NCI-H2227 (cell line): ENCODE measurements at regions not wholly inside any gene's neighbourhood (a gene's known extent, or its start where the extent isn't known, plus 50 kb on each side); places are given as distances from the start of the nearest gene placed in this dataset.

Experiments used
- DNase-seq: peaks from one replicate; lab custom pipeline; 2025; ENCODE audit not compliant: unreplicated experiment; lab: John Stamatoyannopoulos, UW

DNA sequence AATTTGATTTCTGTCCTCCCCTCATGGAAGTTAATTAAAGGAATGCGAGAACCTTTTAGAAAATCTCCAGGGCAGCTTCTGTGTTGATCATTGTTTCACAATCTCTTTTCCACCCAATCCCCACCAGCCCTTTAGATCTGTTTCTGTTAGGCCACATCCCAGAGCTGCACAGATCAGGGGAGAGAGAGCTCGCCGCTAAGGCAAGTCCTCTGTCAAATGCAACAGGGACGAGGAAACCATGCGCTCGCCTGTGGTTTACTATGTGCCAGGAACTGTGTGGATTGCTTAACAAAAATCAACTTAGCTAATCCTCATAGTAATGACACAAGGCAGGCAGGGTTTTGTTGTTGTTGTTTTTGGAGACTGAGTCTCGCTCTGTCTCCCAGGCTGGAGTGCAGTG lies 115.4 kb downstream of the SALL1 start:
- DNase-seq = no peak

DNA sequence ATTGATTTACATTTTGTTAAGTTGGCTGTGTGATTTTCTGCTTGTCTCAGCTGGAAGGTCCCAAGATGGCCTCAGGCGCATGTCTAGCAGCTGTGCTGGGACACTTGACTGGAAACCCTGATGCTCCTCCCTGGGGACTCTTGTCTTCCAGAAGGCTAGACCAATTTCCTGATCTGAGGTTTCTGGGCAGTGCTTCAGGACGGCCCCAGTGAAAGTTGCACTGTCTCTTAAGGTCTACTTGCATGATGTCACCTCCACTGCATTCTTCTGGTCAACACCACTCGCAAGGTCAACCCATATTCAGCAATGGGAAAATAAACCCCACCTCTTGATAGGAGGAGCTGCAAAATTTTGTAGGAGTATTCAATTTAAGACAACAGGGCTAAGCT lies 116.0 kb downstream of the SALL1 start:
- DNase-seq = no peak

DNA sequence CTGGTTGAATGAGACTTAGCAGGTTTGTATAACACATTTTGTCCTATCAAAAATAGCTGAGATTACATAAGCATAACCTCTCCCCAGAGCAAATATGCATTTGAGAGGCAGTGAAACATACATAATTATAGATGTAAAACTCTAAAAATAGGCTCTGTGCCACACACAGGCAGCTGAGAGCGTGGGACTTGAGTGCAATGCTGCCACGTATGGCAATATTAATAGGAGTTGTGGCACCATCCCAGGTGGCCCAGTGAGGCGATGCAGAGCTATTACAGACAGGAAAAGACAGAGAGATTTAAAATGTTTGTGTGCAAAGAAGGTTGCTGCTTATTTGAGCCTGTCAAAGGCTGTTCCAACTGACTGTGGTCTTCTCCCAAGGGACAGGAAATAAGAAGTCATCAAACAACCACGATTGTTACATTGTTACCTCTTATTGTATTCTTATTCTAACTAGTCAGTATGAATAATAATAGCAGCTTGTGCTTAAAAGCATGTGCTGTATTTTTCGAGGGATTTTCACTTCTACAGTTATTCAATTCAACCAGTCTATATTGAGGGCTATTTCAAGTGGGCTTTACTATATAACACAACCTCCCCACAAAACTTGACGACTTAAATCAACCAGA lies 116.5 kb downstream of the SALL1 start:
- DNase-seq = peak; percentile 27

DNA sequence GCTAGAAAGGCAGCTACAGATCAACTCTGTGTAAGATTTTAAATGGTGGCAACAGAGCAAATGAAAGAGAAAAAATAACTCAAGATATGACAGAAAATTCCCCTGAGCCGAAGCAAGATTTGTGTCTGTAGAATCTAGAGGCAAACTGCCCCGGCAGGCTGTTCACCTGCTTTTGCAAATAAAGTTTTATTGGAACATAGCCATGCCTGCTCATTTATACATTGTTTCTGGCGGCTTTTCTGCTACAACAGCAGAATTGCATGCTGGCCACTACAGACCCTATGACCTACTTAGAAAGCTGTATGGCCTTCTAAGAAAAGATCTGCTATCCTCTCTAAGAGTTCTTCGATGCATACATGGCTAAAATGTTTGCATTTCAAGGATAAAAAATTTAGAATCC lies 119.5 kb downstream of the SALL1 start:
- DNase-seq = no peak

DNA sequence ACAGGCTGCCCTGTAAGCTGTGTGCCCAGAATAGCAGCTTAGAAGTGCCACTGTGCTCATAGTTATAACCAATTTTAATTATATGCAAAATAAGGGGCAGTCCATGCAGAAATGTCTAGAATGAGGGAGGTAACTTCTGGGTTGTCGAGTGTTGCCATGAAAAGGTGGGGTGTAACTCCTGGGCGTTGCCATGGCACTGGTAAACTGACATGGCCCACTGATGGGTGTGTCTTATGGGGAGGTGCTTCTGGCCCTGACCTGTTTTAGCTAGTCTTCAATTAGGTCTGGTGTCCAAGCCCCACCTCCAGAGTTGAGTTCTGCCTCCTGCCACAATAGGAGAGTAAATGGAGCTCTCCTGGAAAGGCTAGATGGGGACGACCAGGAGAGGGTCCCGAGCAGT lies 120.6 kb downstream of the SALL1 start:
- DNase-seq = no peak

DNA sequence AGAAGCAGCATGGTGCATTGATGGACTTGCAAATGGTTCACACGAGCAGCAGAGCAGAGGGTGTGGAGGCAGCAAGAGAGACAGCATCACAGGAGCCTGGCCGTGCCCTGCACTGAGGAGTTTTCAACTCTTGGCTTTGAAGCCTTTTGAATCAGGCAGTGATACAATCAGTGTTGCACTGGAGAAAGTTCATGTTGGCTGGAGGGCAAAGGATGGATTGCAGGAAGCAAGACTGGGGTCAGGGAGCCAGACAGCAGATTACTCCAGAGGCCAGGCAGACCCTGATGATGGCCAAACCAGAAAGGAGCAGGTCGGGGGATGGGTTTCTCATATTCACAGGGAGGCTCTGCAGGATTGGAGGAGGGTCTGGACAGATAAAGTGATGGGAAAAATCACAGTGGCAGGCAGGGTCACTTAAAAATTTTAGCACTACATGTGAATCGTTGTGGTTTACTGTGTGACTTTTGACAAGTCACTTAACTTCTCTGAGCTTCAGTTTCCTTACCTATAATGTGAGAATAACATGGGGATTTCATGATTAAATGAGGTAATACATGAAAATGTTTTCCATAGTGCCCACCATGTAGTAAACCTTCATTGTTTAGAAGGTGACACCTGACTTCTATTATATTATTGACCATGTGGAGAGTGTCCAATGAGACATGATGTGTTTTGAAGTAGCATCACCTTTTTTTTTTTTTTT lies 125.3 kb downstream of the SALL1 start:
- DNase-seq = no peak

DNA sequence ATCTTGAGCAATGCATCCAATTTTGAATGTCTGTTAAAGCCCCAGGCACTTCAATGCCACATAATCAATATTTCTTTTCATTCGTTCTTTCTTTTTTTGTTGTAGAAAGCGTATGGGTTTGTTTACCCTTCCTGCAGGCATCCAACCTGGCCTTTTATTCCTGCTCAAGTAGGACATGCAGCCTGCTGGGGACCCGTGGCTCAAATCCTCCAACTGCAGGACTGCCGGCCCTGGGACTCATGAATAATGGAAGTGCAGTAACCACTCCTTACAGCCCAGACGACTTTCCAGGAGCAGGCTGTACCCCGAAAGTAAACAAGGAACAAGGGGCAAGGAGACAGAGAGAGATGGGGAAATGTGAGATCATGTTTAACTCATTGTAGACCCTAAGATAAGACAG lies 126.4 kb downstream of the SALL1 start:
- DNase-seq = no peak

DNA sequence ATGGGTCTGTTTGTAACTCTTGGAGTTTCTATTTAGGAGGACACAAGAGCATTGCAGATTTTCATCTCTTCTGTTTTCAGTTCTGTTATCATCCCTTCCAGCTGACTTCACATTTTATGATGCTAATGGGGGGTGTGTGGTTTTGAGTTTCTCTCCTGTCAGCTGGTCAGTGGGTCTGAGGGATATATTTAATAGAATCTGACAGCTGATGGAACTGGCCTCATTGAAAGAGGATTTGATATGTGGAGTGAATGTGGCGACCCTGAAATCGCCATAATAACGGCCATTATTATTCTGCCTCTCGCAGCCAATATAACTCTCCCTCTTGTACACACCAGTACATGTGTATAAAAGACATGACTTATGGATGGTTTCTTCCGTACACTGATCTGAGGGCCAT lies 128.1 kb downstream of the SALL1 start:
- DNase-seq = no peak

DNA sequence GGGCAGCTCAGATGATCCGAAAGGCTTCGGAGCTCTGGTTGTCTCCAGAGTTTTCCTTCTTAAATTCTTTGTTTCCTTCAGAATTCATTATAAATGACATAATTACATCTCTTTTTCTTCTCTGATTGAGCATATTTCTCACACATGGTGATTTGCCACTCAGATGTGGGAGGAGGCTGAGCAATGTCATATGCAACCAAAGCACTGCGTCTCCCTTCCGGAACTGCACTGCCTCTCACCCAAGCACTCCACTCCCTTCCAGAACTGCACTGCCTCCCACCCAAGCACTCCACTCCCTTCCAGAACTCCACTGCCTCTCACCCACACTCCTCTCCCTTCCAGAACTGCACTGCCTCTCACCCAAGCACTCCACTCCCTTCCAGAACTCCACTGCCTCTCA lies 131.5 kb downstream of the SALL1 start:
- no peak for DNase-seq

DNA sequence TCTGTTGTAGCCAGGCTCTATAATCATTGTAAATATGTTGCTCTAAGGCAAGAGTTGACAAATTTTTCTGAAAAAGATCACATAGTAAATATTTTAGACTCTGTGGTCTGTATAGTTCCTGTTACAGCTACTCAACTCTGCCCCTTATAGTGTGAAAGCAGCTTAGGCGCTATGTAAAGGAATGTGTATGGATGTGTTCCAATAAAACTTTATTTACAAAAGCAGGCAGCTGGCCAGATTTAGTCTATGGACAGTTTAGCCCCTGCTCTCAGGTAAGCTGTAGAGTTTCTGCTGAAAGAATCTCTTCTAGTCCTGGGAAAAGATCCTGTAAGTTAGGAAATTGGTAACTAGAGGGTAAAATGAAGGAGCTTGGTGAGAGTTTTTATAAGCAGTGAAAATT lies 133.1 kb downstream of the SALL1 start:
- DNase-seq = no peak

DNA sequence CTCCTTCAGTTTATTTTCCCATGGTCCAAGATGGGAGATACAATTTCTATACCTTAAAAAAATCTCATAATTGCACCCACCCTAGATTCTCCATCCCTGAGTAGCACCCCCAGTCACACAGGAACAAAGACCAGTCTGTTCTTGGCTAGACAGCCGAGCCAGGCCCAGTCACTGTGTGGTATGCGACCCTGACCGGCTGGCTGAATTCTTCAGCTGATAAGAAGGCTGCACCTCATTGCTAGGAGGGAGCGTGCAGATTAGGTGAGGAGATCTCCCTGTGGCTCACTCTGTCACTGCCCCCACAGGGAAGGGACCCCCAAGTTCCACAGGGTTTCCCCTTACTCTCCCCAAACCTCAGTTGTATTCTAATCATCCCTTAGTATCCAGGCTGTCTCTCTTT lies 138.7 kb downstream of the SALL1 start:
- DNase-seq = no peak

DNA sequence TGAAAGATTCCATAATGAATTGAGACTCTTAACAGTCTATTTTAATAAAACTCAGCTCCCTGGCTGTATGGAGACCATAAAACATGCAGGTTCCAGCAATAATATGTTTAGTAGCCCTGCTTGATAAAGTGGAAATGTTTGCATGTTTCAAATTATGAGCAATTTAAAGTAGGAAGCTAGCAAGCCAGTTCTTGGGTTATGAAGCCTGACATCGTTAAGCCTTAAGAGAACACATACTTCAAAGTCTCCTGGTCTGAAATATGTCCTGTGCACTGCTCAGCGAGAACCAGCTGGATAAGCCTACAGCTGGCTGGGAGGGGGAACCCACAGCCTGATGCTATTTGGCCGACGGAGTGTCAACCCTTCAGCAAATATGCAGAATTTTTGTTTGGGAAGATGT lies 140.3 kb downstream of the SALL1 start:
- DNase-seq = no peak

DNA sequence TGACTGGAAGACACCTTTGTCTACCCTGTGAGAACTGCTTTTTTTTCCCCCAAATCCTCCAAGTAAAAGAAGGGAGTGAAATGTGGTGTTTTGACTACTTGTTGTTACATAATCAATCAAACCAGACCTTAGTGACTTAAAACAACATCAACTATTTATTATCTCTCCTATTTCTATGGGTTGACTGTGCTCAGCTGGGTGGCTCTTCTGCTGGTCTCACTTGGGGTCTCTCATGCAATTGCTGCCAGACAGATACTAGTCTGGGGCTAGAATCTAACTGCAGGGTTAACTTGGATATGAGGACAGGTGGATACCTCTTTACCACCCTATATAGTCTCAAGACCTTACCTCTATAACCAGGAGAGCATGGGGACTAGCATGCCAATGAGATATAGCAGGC lies 141.3 kb downstream of the SALL1 start:
- no peak for DNase-seq

DNA sequence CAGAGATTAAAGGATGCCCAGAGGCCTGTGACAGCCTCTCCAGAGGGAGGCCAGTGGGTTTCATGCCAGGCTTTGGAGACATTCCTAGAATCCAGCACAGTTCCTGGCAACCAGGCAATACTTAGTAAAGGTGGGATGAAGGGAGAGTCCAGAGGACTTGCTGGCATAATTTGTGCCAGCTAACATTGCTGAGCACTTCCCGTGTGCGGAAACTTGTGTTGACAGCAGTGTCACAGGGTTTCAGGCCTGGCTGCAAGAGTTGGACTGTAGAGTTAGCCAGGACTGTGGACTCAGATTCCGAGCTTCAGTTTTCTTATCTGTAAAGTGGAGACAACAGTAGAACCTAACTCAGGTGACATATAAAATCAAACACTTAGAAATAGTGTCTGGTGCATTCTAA lies 141.7 kb downstream of the SALL1 start:
- DNase-seq = no peak

DNA sequence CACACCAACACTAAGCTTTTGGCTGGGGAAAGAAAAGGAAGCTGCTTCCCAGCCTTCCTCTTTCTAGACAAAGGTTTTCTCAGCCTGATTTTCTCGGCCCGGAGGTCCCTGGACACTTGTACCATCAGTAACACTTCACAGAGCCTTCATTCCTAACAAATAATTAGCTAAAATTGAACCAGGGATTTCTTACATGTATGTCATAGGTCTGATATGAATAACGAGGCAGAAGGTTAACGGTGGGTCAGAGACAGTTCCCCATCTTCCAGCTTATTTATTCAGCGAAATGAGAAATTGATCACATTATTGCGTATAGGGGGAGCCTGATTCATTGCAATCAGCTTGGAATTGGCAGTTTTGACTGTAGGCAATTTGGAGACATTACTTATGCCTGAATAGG lies 142.5 kb downstream of the SALL1 start:
- no peak for DNase-seq

DNA sequence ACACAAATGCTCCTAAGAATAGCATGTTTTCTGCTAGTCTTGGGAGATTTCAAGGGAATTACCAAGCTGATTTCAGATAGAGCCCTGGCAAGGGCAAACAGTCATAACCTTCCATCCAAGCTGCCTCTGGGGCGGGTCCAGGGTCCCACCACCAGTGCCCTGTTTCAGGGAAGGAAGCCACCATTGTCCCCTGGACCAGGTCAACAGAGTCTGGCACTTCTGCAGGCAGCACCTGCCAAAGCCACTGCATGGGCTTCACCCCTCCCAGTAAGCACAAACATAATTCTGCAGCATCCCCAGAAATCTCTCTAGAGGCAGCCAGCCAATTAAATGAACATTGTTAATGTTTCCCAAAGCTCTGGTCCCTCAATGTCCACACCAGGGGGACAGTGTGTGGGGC lies 143.0 kb downstream of the SALL1 start:
- no peak for DNase-seq

DNA sequence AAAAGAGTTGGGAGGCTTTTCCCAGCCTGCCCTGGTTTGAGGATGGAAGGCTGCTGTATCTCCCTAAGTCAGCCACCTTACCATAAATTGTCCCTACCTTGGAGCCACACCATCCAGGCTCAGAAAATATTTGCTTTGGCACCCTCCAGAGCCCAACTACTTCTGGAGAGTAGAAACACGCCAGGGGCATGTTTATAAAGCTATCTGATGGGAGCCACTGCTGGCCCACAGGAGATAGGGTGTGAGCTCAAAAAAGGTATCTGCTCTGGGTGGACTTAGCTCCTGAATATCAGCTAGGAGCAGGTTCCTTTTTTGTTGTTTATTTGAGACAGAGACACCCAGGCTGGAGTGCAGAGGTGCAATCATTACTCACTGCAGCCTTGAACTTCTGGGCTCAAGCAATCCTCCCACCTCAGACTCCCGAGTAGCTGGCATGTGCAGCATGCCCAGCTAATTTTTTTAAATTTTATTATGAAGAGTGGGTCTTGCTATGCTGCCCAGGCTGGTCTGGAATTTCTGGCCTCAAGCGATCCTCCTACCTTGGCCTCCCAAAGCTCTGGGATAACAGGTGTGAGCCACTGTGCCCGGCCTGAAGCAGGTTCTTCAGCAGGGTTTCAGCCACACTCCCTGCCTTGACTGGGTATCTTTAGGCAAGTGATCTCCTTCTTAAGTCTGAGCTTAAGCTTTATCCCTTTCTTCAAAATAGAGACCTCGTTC lies 147.1 kb downstream of the SALL1 start:
- DNase-seq = no peak

DNA sequence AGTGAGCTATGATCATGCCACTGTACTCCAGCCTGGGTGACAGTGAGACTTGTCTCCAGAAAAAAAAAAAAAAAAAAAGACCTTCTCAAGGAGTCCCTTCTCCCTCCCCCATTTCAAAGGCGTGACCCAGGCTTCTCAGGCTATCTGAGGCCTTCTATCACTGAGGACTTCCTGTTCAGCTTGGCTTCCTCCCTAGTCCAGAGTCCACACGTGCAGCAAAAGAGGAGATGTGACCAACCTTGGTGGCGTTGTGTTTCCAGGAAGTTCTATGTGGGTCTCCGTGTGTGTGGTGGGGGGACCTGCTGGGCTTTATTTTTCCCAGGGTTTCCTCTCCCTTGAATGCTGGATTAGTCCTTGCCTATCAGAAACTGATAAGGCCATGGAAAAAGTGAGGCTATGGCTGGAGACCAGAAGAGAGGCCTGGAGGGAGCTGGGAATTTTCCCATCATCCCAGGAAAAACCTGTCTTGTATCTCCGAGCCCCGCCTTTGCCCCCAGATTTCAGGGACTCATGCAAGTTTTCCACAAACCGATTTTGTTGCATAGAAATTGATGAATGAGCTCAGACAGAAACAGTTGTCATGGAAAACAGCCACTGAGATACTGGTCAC lies 148.1 kb downstream of the SALL1 start:
- no peak for DNase-seq

DNA sequence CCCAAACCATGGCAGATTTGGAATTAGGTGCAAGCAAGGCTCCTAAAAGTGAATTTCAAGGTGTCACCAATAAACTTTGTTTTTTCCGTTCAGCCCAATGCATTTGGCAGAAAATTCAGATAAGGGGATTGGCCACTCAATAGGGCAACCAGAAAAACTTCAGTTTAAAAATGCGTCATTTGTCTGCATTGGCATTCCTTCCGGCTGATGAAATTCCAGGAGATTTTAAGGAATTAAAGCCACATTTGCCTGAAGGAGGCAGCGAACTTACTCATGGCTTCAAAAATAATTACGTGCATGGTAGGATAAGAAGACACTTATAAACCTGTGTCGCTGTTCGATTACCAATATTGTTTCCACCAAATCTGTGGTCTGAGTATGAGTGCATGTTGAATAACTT lies 151.9 kb downstream of the SALL1 start:
- DNase-seq = no peak

DNA sequence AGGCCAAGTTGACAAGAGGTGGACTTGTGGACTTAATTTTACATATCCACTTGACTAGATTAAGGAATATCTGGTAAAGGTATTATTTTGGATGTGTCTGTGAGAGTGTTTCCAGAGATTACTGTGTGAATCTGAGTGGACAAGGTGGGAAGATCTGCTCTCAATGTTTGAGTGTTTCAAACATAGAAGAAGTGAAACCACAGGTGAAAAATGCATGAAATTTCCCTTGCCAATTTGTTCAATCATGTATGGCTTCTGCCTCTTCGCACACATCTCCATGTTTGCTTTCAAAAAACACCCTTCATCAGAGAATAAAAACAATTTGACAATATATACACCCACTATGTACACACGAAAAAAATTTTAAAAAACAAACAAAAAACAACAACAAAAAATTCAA lies 152.7 kb downstream of the SALL1 start:
- no peak for DNase-seq

DNA sequence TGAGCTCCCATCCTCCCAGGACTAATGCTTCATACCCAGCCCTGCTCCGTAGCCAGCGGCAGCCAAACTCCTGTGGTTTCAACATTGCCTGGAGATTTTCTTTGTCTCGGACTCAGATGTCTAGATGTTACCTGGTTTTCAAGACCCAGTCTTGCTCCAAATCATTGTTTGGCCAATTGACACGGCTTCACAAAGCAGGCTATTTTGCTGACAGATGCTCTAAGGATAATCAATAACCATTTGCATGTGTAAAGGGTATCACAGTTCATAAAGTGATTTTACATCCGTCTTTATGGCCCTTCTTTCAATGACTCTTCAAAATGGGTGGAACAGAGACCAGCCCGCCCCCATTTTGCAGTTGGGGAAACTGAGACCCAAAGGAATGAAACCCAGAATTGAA lies 153.4 kb downstream of the SALL1 start:
- no peak for DNase-seq

DNA sequence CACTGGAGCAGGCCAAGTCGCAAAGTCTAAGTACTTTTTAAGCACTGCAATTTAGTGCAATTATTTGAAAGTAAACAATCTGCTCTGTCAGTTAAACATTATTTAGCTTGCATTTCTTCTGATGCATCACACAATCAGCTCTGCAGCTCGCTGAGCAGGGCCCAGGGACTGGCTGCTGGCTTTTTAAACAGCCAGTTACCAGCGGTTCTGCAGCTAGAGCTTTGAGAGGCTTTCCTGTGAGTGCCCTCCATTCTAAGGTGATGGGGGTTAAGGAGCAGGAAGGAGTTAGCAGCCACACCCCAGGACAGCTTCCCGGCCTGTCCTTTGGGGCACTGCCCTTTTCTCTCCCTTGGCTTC lies 154.3 kb downstream of the SALL1 start:
- DNase-seq = peak; percentile 48
